ENCODE measurements at regions not wholly inside any gene's neighbourhood (a gene's known extent, or its start where the extent isn't known, plus 50 kb on each side); places are given as distances from the start of the nearest gene placed in this dataset.

- DNase-seq (ENCODE audit: low read depth) = no peak
- no peak overlapping the region for H3K4me3 ChIP-seq (ENCODE audit: low read depth, low read length)
- no peak for TF ChIP-seq CTCF (conservative IDR thresholded peaks at IDR 0.05; ENCODE audit: low read depth, low read length)
Measured at GRCh38 chr4:11010624-11011023, 326.1 kb upstream of the CLNK start.

GRCh38 chr4:11009281-11009680 is 324.7 kb upstream of the CLNK start:
- no peak overlapping the region for H3K4me3 ChIP-seq (ENCODE audit: low read depth, low read length)
- DNase-seq (ENCODE audit: low read depth) = no peak
- no peak for TF ChIP-seq CTCF (conservative IDR thresholded peaks at IDR 0.05; ENCODE audit: low read depth, low read length)

DNA sequence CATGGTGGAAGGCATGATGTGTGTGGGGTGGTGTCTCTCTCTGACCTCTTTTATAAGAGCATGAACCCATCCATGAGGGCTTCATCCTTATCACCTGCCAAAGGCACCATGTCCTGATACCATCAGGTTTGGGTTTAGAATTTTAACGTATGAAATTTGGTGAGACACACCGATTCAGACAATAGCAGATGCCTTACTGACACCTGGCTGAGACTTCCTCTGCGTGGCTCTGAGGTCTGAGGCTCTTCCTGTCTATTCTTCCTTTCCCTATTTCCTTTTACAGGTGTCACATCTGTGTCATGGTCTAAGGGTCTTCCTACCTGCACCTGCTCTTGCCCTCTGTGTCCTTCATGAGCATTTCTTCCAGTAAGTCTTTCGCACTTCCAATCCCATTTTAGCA is 320.7 kb upstream of the CLNK start:
- H3K4me3 ChIP-seq (ENCODE audit: low read depth, low read length) = no peak overlapping the region
- TF ChIP-seq CTCF (conservative IDR thresholded peaks at IDR 0.05; ENCODE audit: low read depth, low read length) = no peak
- DNase-seq (ENCODE audit: low read depth) = no peak

GRCh38 chr4:11004818-11005217 is 320.2 kb upstream of the CLNK start:
- no peak for TF ChIP-seq CTCF (conservative IDR thresholded peaks at IDR 0.05; ENCODE audit: low read depth, low read length)
- DNase-seq (ENCODE audit: low read depth) = no peak

GRCh38 chr4:11002961-11003360 is 318.4 kb upstream of the CLNK start:
- DNase-seq (ENCODE audit: low read depth) = no peak
- TF ChIP-seq CTCF (conservative IDR thresholded peaks at IDR 0.05; ENCODE audit: low read depth, low read length) = no peak

More at GRCh38 chr4:11004818-11005217, 320.2 kb upstream of the CLNK start:
- H3K4me3 ChIP-seq (ENCODE audit: low read depth, low read length) = no peak overlapping the region

DNA sequence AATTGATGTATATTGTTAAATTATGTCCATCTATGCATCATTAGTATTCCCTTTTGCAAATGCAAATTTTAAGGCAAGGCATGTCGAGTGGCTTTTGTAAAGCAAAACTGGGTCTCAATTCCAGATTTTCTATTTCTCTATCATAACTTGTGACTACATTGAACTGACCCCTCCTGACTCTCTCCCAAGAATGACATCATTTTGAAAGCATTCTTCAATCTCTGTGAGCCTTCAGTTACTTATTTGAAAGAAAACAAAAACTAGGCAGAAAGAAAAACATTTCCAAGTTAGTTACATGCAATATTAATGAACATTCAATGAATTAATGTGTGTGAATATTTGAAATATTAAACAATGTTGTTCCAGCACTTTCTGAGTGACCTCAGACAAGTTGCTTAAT is 314.3 kb upstream of the CLNK start:
- no peak overlapping the region for H3K4me3 ChIP-seq (ENCODE audit: low read depth, low read length)
- peak; percentile 34 for DNase-seq (ENCODE audit: low read depth)
- no peak for TF ChIP-seq CTCF (conservative IDR thresholded peaks at IDR 0.05; ENCODE audit: low read depth, low read length)

More at GRCh38 chr4:11002961-11003360, 318.4 kb upstream of the CLNK start:
- H3K4me3 ChIP-seq (ENCODE audit: low read depth, low read length) = no peak overlapping the region

DNA sequence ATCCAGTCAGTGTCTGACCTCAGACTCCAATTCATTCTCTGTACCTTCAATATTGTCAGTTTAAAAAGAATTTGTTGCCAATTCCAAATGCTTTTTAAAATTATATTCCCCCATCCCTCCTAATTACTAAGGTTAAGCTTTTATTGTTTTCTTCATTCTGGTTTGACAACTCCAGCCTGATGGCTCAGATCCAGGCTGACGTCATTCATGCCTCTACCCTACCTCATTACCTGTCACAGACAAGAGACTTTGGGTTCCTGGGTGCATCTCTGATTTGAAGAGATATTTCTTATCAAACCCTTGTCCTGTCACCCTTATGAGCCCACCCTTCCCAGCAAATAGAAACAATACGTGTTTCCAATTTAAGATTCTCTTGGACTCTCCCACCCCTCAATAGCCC is 300.2 kb upstream of the CLNK start:
- H3K4me3 ChIP-seq (ENCODE audit: low read depth, low read length) = no peak overlapping the region
- TF ChIP-seq CTCF (conservative IDR thresholded peaks at IDR 0.05; ENCODE audit: low read depth, low read length) = no peak
- DNase-seq (ENCODE audit: low read depth) = no peak

Data from choroid plexus epithelial cell (primary cell).